Mucosa of descending colon (tissue), 3 donors: ENCODE measurements at regions not wholly inside any gene's neighbourhood (a gene's known extent, or its start where the extent isn't known, plus 50 kb on each side); places are given as distances from the start of the nearest gene placed in this dataset.

Experiments
- ATAC-seq: fragments of 200-7000 bp; cut with Tn5 transposase; one replicate; pipeline ENCODE4 v1.9.1; 2020; ENCODE audit warnings: mild to moderate bottlenecking, moderate library complexity
- DNase-seq, 3 donors: peaks; one replicate each; pipeline ENCODE4 v3.0.0-alpha.2; 2020
- H3K36me3 ChIP-seq: fragments of 200-600 bp; one replicate; pipeline ENCODE4 v1.8.0; 2021; ENCODE audit warnings: low read depth, mild to moderate bottlenecking
- H3K4me1 ChIP-seq: fragments of 200-600 bp; one replicate; pipeline ENCODE4 v1.8.0; 2021; ENCODE audit warnings: low read depth, mild to moderate bottlenecking
- H3K4me3 ChIP-seq: fragments of 200-600 bp; one replicate; pipeline ENCODE4 v1.8.0; 2021; ENCODE audit warnings: mild to moderate bottlenecking
- H3K9me3 ChIP-seq: fragments of 200-600 bp; one replicate; pipeline ENCODE4 v1.8.0; 2021; ENCODE audit warnings: mild to moderate bottlenecking
- intact Hi-C, 2 donors: fragments of 100-400 bp; cut with DNase I in 1 of 2; cut with micrococcal nuclease in 1 of 2; formaldehyde crosslinking; loops; one replicate each; pipeline versions ENCODE4 v1.11.0 to v1.11.1; 2022; cut with DNase I, micrococcal nuclease
- TF ChIP-seq, protein P1 (sequence below): fragments of 200-600 bp; IDR thresholded peaks from one replicate; pipeline ENCODE4 v1.8.0; 2022; ENCODE audit warnings: antibody characterized with exemption, mild to moderate bottlenecking
- donor health status: DM: no; HTN: no; CAD: no; lungs with moderate emphysema.
- donor health status: DM: no; HTN: no; CAD: no.
- donor health status: DM: no; HTN: yes; CAD: no.

GRCh38 chr3:35422101-35422500 is 217.2 kb upstream of the ARPP21 start:
- intact Hi-C loops, result no loop called here
- TF ChIP-seq, protein P1, sequence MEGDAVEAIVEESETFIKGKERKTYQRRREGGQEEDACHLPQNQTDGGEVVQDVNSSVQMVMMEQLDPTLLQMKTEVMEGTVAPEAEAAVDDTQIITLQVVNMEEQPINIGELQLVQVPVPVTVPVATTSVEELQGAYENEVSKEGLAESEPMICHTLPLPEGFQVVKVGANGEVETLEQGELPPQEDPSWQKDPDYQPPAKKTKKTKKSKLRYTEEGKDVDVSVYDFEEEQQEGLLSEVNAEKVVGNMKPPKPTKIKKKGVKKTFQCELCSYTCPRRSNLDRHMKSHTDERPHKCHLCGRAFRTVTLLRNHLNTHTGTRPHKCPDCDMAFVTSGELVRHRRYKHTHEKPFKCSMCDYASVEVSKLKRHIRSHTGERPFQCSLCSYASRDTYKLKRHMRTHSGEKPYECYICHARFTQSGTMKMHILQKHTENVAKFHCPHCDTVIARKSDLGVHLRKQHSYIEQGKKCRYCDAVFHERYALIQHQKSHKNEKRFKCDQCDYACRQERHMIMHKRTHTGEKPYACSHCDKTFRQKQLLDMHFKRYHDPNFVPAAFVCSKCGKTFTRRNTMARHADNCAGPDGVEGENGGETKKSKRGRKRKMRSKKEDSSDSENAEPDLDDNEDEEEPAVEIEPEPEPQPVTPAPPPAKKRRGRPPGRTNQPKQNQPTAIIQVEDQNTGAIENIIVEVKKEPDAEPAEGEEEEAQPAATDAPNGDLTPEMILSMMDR, result no peak

GRCh38 chr3:35422836-35423601 is 216.3 kb upstream of the ARPP21 start:
- TF ChIP-seq, protein P1, result no peak
- Histone ChIP-seq H3K4me3 (no peak overlapping the region), H3K36me3 (no peaks in the 10 kb centered on the region), H3K9me3 (no peaks in the 10 kb centered on the region), H3K4me1 (no peaks in the 10 kb centered on the region)
- DNase-seq, result no peak
- intact Hi-C loops, result no loop called here
- no peak for ATAC-seq

More at GRCh38 chr3:35422101-35422500, 217.2 kb upstream of the ARPP21 start:
- ATAC-seq, result no peak
- H3K36me3 ChIP-seq, result no peaks in the 10 kb centered on the region
- H3K4me1 ChIP-seq, result no peaks in the 10 kb centered on the region
- no peaks in the 10 kb centered on the region for H3K9me3 ChIP-seq
- no peak for DNase-seq
- no peak overlapping the region for H3K4me3 ChIP-seq

DNA sequence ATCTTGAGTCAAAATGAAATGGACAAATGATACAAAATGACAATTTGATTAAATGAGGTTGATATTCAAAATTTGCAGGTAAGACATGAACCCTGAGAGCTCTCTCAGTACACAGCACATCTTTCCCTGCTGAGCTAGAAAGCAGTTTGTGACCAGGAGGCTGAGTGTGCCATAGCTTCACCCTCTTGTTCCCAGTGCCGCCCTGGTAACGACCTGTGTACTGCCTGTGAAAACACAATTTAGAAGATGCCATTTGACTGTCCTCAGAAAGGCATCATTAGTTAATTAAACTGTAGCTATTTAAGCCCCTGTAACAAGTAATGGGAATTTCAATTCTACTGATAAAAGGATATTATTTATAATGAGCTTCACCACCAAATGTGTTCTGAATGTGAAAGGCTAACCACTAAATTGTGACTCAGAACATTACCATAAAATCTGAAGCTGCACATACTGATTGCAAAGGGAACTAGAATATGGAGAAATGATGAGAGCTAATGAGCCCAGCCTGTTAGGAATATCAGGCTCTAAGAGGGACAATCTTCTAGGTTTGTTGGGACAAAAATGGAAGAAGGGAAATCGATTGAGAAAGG is 212.9 kb upstream of the ARPP21 start:
- Histone ChIP-seq H3K4me3 (no peak overlapping the region), H3K36me3 (no peaks in the 10 kb centered on the region), H3K4me1 (no peaks in the 10 kb centered on the region), H3K9me3 (no peaks in the 10 kb centered on the region)
- no peak for DNase-seq
- intact Hi-C loops, result no loop called here
- TF ChIP-seq, protein P1, result no peak
- ATAC-seq, result no peak

GRCh38 chr3:35437381-35437780 is 201.9 kb upstream of the ARPP21 start:
- no peak for DNase-seq
- H3K4me3 ChIP-seq, result no peak overlapping the region
- no peak for ATAC-seq
- H3K9me3 ChIP-seq, result no peaks in the 10 kb centered on the region
- H3K4me1 ChIP-seq, result no peaks in the 10 kb centered on the region
- H3K36me3 ChIP-seq, result no peaks in the 10 kb centered on the region
- TF ChIP-seq, protein P1, result no peak
- intact Hi-C loops, result no loop called here

DNA sequence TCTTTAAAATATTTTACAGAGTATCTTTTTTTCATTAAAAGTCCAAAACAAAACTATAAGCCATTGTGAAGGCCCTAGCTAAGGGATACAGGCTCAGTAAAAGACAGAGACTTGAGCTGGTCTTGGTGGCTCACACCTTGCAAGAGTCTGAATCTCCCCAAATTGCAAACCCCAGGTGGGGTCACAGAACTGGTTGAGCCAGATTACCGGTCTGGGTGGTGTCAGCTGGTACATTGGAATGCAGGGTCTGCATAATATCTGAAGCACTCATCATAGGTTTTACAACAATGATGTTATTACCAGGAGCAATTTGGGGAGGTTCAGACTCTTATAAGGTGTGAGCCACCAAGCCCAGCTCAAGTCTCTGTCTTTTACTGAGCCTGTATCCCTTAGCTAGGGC is 201.2 kb upstream of the ARPP21 start:
- Histone ChIP-seq H3K4me3 (no peak overlapping the region), H3K4me1 (no peaks in the 10 kb centered on the region), H3K9me3 (no peaks in the 10 kb centered on the region), H3K36me3 (no peaks in the 10 kb centered on the region)
- DNase-seq, result no peak
- ATAC-seq, result no peak
- intact Hi-C loops, result no loop called here
- TF ChIP-seq, protein P1, result no peak
